Upper lobe of left lung (tissue), 6 donors: ENCODE measurements at regions not wholly inside any gene's neighbourhood (a gene's known extent, or its start where the extent isn't known, plus 50 kb on each side); places are given as distances from the start of the nearest gene placed in this dataset.

Experiments
- ATAC-seq, 2 donors: fragments of 200-7000 bp; cut with Tn5 transposase; one replicate each; pipeline ENCODE4 v1.9.1; 2022; ENCODE audit warnings: mild to moderate bottlenecking in 2 of 2, moderate library complexity in 2 of 2; ENCODE audit not compliant: low FRiP score in 2 of 2
- DNase-seq, 2 donors: peaks; one replicate each; pipeline ENCODE4 v3.0.0-alpha.2; 2019 to 2020
- H3K27ac ChIP-seq, 4 donors: fragments of 200-600 bp; sonication (generic); one replicate each; pipeline ENCODE4 v1.5.1; 2016 to 2019
- H3K27me3 ChIP-seq, 4 donors: fragments of 200-600 bp; sonication (generic); one replicate each; pipeline ENCODE4 v1.5.1; 2017 to 2019
- H3K36me3 ChIP-seq, 4 donors: fragments of 200-600 bp; sonication (generic); one replicate each; pipeline ENCODE4 v1.5.1; 2016 to 2019
- H3K4me1 ChIP-seq, 4 donors: fragments of 200-600 bp; sonication (generic); one replicate each; pipeline ENCODE4 v1.5.1; 2018 to 2019
- H3K4me3 ChIP-seq, 4 donors: fragments of 200-600 bp; sonication (generic); one replicate each; pipeline ENCODE4 v1.5.1; 2017 to 2019; ENCODE audit warnings: mild to moderate bottlenecking in 2 of 4, moderate library complexity in 1 of 4
- H3K9me3 ChIP-seq, 4 donors: fragments of 200-600 bp; sonication (generic); one replicate each; pipeline ENCODE4 v1.5.1; 2018 to 2019
- EP300 ChIP-seq, 4 donors: sonication (generic); formaldehyde crosslinking; IDR thresholded peaks; one replicate each; pipeline ENCODE4 v1.5.1; 2017; ENCODE audit warnings: antibody characterized with exemption in 4 of 4, control low read depth in 2 of 4
- POLR2A ChIP-seq, 4 donors: fragments of 450-650 bp; IDR thresholded peaks; one replicate each; pipeline ENCODE4 v1.5.1; 2016 to 2017; ENCODE audit warnings: antibody characterized with exemption in 4 of 4, mild to moderate bottlenecking in 2 of 4
- POLR2AphosphoS5 ChIP-seq, 2 donors: sonication (generic); formaldehyde crosslinking; IDR thresholded peaks; one replicate each; pipeline ENCODE4 v1.5.1; 2017; ENCODE audit warnings: antibody characterized with exemption in 2 of 2
- WGBS, 2 donors: methylation state at CpG; one replicate each; pipeline ENCODE4 v1.1.5; 2017 to 2018; 5-methylcytosine and 5-hydroxymethylcytosine counted together
- TF ChIP-seq, protein P1 (sequence below), 6 experiments: fragments of 450-650 bp in 4 of 6; fragments of 200-600 bp in 2 of 6; sonication (generic) in 2 of 6; IDR thresholded peaks; one replicate each; pipeline ENCODE4 v1.5.1; 2016 to 2019; ENCODE audit warnings: antibody characterized with exemption in 6 of 6
- donor health status: DM: no; HTN: no; CAD: no; lungs with moderate emphysema.
- donor health status: DM: no; HTN: yes; CAD: no; lungs with severe emphysema.

DNA sequence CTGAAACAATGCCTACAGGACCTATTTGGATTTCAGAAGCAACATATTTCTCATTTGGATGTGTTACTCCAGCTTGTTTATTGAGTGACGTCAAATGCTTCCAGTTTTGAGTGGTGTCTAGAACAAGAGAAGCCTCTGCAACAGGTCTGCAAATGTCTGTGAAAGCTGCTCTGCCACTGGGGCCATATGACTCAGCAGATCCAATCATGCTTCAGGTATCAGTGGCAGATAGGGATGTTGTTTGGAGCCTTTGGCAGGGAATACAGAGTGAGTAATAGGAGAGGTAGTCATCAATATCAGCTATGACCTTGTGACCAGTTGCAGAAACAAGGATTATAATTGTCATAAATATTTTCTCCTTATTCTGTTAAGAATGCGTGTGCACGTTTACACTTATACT, 141.1 kb upstream of the ZXDA start:
- H3K36me3 ChIP-seq = no peaks in the 10 kb centered on the region
- no peaks in the 10 kb centered on the region for H3K4me1 ChIP-seq
- 52 to 65% methylated on average over 3 of the region's 3 CpGs for WGBS, 2 donors
- TF ChIP-seq EP300 (IDR thresholded peaks at IDR 0.05) = no peak
- no peak for TF ChIP-seq POLR2AphosphoS5 (IDR thresholded peaks at IDR 0.05)
- TF ChIP-seq, protein P1, sequence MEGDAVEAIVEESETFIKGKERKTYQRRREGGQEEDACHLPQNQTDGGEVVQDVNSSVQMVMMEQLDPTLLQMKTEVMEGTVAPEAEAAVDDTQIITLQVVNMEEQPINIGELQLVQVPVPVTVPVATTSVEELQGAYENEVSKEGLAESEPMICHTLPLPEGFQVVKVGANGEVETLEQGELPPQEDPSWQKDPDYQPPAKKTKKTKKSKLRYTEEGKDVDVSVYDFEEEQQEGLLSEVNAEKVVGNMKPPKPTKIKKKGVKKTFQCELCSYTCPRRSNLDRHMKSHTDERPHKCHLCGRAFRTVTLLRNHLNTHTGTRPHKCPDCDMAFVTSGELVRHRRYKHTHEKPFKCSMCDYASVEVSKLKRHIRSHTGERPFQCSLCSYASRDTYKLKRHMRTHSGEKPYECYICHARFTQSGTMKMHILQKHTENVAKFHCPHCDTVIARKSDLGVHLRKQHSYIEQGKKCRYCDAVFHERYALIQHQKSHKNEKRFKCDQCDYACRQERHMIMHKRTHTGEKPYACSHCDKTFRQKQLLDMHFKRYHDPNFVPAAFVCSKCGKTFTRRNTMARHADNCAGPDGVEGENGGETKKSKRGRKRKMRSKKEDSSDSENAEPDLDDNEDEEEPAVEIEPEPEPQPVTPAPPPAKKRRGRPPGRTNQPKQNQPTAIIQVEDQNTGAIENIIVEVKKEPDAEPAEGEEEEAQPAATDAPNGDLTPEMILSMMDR (IDR thresholded peaks at IDR 0.05) = no peak
- no peak for TF ChIP-seq POLR2A (IDR thresholded peaks at IDR 0.05)
- peaks cover 0 to 24% (median 3%) of the 10 kb centered on the region in 4 donors for H3K9me3 ChIP-seq
- H3K27ac ChIP-seq = no peak overlapping the region
- no peak for ATAC-seq
- DNase-seq = no peak
- no peaks in the 10 kb centered on the region for H3K27me3 ChIP-seq
- no peak overlapping the region for H3K4me3 ChIP-seq

DNA sequence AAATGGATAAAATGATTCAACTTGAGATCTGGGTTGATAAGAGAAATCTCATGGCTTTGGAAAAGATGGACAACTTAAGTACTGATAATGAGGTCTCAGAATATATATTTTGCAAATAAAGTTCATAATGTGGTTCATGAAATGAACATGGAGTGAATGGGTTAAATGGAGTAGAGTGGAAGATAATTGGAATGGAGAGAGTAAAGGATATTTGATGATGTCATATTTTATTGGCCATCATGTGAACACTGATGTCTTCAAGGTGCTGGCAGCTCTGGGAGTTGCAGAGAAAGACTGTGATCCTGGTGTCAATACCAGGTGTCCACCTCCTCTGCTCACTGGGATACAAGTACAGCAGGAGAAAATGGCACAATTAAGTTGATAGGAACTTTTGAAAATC, 133.9 kb upstream of the ZXDA start:
- Histone ChIP-seq H3K27ac (no peak overlapping the region), H3K36me3 (no peaks in the 10 kb centered on the region), H3K4me3 (no peak overlapping the region), H3K9me3 (peaks cover 0 to 22% (median 3%) of the 10 kb centered on the region in 4 donors), H3K27me3 (no peaks in the 10 kb centered on the region), H3K4me1 (no peaks in the 10 kb centered on the region)
- TF ChIP-seq POLR2A (IDR thresholded peaks at IDR 0.05) (no peak), POLR2AphosphoS5 (IDR thresholded peaks at IDR 0.05) (no peak), EP300 (IDR thresholded peaks at IDR 0.05) (no peak)
- TF ChIP-seq, protein P1 (IDR thresholded peaks at IDR 0.05) = no peak
- ATAC-seq (no peak), DNase-seq (no peak)

DNA sequence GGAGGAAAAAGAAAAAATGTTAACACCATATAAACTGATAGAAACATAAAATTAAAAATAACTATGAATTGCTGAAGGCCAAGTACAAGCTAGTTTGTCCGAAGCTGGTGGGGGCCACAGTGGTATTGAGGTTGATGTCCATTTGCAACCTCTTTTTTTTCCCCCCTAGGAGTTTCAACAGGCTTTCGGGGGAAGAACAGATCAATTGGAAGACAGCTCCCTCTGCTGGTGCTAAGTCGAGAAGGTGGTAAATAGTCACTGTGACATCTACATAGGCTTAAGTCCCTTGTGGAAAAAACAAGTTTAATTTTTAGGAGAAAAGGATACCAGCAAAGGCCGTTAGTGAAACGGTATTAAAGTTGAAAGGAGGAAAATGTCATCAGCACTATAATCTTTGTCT, 115.7 kb upstream of the ZXDA start:
- Histone ChIP-seq H3K27me3 (no peaks in the 10 kb centered on the region), H3K9me3 (no peaks in the 10 kb centered on the region), H3K4me3 (no peak overlapping the region), H3K27ac (no peak overlapping the region), H3K4me1 (no peaks in the 10 kb centered on the region), H3K36me3 (no peaks in the 10 kb centered on the region)
- TF ChIP-seq, protein P1 (IDR thresholded peaks at IDR 0.05) = peak in 4 of 6 experiments; percentile 24 to 48 (median 33)
- TF ChIP-seq POLR2AphosphoS5 (IDR thresholded peaks at IDR 0.05) (no peak), EP300 (IDR thresholded peaks at IDR 0.05) (no peak), POLR2A (IDR thresholded peaks at IDR 0.05) (no peak)
- DNase-seq (no peak), ATAC-seq (no peak)
- 15 to 17% methylated on average over 5 of the region's 5 CpGs for WGBS, 2 donors

DNA sequence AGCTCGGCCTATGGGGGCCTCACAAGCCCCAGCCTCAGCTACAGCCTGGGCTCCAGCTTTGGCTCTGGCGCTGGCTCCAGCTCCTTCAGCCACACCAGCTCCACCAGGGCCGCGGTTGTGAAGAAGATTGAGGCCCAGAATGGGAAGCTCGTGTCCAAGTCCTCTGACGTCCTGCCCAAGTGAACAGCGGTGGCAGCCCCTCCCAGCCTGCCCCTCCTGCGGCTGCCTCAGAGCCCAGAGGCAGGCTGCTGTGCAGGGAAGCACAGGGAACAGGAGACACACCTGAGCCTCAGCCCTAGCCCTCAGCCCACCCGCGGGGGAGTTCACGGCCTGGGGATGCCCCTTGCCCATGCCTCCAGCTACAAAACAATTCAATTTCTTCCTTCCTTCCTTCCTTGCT, 75.7 kb upstream of the ZXDA start:
- DNase-seq = peak in 1 of 2 donors; percentile 8
- 82 to 97% methylated on average over 3 to 11 of the region's 11 CpGs for WGBS, 2 donors

DNA sequence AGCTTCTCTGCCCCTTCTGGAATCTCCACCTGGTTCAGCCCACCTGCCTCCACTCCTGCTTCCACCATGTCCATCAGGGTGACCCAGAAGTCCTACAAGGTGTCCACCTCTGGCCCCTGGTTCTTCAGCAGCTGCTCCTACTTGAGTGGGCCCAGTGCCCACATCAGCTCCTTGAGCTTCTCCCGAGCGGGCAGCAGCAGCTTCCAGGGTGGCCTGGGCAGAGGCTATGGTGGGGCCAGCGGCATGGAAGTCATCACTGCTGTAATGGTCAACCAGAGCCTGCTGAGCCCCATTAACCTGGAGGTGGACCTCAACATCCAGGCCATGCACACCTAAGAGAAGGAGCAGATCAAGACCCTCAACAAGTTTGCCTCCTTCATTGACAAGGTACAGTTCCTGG, 74.4 kb upstream of the ZXDA start:
- ATAC-seq (no peak), DNase-seq (peak in 1 of 2 donors; percentile 0)
- Histone ChIP-seq H3K4me1 (no peaks in the 10 kb centered on the region), H3K27me3 (no peaks in the 10 kb centered on the region), H3K4me3 (no peak overlapping the region), H3K9me3 (peaks cover 0 to 18% (median 4%) of the 10 kb centered on the region in 4 donors), H3K27ac (no peak overlapping the region), H3K36me3 (no peaks in the 10 kb centered on the region)
- TF ChIP-seq, protein P1 (IDR thresholded peaks at IDR 0.05) = no peak
- no peak for TF ChIP-seq POLR2AphosphoS5 (IDR thresholded peaks at IDR 0.05)
- no peak for TF ChIP-seq POLR2A (IDR thresholded peaks at IDR 0.05)
- no peak for TF ChIP-seq EP300 (IDR thresholded peaks at IDR 0.05)
- 80% methylated on average over 3 of the region's 3 CpGs; no CpG with 5 or more reads in 1 of the 2 donors for WGBS, 2 donors

More for the DNA sequence above, 75.7 kb upstream of the ZXDA start:
- no peak for ATAC-seq
- Histone ChIP-seq H3K27ac (no peak overlapping the region), H3K4me3 (no peak overlapping the region), H3K27me3 (no peaks in the 10 kb centered on the region), H3K36me3 (no peaks in the 10 kb centered on the region), H3K4me1 (no peaks in the 10 kb centered on the region), H3K9me3 (peaks cover 0 to 25% (median 4%) of the 10 kb centered on the region in 4 donors)
- TF ChIP-seq, protein P1 (IDR thresholded peaks at IDR 0.05) = no peak
- TF ChIP-seq POLR2AphosphoS5 (IDR thresholded peaks at IDR 0.05) = no peak
- no peak for TF ChIP-seq POLR2A (IDR thresholded peaks at IDR 0.05)
- no peak for TF ChIP-seq EP300 (IDR thresholded peaks at IDR 0.05)
